ENCODE measurements at regions not wholly inside any gene's neighbourhood (a gene's known extent, or its start where the extent isn't known, plus 50 kb on each side); places are given as distances from the start of the nearest gene placed in this dataset.

DNA sequence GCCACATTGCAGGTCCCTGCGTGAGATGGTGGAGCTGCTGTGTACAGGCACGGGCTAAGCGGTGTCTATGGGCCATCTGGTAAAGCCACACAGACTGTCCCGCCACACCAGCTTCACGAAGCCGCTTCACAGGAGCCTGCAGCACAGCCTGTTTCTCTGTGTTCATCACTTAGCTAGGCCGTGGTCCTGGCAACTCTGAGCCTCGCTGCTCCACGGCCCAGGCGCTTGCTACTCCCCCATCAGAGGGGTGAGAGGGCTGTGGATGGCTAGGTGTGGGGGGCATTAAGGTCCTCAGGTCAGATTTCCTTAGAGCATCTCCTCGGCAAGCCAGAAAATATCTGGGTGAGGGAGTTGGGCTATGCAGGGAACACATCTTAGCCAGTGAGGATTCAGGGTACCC is 225.7 kb downstream of the GLI2 start:
- no peak for DNase-seq

- no peak for DNase-seq
Measured at GRCh38 chr2:120963997-120964705, 228.5 kb downstream of the GLI2 start.

GRCh38 chr2:120964819-120965218 is 229.2 kb downstream of the GLI2 start:
- DNase-seq = no peak

DNA sequence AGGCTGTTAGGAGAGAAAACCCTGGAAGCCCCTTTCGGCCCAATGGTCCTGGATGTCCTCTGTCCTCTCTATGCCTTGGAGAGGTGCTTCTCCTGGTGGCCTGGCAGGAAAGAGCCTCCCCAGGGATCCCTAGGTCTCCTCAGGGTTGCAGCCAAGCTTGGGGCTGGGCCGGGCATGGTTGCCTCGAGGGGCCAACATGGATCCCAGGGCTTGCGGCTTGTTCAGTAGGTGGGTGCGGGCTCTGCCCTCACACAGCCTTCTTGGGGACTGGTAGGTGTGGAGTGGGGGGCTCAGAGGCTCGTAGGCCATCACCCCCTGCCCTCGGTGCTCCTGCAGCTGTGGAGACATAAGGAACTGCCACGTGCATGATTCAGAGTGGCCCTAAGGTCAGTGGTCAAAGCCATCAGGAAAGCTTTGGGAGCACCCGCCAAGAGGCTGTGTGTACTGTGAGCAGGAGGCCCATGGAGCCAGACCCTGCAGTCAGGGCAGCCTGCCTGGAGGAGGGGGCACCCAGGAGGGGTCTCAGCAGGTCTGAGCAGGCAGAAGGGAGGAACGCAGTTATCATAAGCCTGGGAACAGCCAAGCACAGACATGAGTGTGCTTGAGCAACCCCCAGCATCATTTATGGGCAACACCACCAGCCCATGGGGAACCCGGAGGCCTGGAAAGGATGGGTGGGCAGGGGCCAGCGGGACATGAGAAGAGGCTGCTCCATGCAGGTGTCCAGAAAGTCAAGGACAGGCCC is 231.0 kb downstream of the GLI2 start:
- no peak for DNase-seq

DNA sequence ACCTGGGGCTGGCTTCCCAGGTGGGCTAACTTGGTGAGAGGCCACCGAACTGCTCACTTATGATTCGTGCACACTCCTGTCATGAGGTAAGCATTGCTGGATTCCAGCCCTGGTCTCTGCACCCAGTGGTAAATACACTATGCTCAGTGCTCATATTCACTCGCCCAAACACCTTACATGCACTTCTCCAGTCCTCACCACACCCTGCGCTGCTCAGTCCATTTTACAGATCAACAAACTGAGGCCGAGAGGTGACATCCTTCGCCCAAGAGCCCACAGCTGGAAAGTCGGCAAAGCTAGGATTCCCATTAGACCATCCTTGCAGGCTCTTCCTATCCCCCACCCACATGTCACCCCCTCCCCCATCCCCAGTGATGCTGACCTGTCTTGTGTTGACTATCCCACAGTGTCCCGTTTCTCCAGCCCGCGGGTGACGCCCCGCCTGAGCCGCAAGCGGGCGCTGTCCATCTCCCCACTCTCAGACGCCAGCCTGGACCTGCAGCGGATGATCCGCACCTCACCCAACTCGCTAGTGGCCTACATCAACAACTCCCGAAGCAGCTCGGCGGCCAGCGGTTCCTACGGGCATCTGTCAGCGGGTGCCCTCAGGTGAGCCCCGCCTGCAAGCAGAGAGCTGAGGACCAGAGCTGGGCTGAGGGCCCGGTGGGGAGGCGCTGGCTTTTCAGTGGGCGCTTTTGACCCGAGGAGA is 232.8 kb downstream of the GLI2 start:
- DNase-seq = no peak

DNA sequence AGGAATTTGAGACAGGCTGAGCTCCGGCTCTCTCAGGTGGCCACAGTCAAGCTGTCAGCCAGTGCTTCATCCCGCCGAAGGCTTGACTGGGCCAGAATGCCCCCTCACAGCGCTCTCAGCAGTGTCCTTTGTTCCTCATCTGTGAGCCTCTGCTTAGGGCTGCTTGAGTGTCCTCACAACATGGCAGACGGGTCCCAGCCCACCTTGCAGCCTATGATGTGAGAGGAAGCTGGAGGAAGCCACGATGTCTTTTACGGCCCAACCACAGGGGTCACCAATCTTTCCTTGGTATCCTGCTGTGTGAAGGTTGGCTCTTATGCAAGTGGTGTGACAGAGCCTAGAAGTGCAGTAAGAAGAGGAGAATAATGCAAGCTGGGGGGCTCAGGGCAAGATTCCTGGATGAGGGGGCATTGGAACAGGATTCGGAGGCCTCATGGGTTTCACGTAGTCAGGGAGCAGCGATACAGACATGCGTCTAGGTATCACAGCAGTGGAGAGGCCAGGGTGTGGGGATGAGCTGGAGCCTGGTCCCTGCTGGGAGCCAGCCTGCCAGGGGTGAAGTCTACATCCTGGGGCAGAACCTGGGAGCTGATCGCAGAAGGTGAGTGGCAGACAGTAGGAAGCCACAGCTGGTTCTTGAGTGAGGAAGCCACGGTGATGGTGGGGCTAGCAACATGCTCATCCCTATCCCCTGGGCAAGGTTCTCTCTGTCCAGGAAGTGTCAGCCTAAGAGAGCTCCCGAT is 234.1 kb downstream of the GLI2 start:
- no peak for DNase-seq

DNA sequence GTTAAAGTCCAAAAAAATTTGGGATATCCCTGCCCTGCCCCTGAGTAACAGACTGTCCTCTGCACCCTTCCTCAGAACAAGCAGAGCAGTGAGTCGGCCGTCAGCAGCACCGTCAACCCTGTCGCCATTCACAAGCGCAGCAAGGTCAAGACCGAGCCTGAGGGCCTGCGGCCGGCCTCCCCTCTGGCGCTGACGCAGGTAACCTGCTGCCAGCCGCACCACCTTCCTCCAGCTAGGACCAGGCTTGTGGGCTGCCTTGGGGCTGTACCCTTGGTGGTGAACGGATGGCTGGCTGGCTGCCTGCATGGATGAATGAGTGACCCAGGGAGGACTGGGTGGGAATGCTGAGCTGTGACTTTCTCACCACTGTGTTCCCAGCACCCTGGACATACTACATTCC is 236.2 kb downstream of the GLI2 start:
- DNase-seq = no peak

DNA sequence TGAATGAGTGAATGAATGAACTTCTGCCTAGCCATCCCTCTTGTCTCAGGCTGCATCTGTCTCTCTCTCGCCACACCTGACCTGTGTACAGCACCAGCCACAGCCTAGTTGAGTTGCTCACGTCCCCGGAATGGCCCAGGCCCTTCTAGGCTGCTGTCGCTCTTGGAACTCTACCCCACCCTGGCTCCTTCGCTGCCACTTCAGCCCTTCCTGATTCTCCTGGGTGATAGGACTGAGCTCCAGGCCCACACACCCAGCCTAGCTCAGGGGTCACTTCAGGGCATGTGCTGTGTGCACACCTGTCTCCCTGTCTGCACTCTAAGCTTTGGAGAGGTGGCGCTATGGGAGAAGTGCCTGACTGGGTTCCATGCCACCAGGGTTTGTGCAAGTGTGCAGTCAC is 236.6 kb downstream of the GLI2 start:
- no peak for DNase-seq

GRCh38 chr2:120973196-120973595 is 237.5 kb downstream of the GLI2 start:
- no peak for DNase-seq

- DNase-seq = no peak
Measured at GRCh38 chr2:120974950-120975349, 239.3 kb downstream of the GLI2 start.

GRCh38 chr2:120976501-120977307 is 241.0 kb downstream of the GLI2 start:
- no peak for DNase-seq

DNA sequence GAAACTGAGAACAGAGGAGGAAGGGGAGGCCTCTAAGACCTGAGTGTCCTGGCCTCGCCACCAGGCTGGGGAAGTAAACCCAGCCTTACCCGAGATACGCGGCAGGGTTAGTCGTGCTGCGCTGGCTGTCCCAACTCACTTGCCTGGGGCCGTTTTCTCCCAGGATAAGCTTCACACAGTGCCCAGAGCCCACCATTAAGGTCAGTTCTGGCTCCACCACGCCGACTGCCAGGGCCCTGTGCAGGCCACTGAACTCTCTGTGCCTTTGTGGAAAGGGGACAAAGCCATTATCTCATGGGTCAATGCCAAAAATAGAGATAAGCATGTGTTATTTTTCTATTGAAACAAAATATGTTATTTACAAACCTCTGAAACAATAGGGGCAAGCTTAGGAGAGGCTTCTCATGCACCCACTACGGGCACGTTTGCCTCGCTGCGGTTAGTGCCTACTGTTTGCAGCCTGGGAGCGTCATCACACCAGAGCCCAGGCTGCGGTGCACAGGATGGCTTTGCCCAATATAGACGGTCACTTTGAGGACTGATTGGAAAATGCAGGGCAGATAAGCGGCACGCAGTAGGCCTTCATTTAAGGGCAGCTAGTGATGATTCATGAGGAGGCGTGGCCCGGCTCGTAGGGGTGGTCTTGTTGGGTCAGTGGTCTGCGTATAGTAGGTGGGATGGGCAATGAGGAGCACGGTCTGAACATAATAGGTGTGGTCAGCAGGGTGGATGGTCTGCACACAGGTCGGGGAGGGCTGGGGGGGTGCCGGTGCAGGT is 242.1 kb downstream of the GLI2 start:
- no peak for DNase-seq

DNA sequence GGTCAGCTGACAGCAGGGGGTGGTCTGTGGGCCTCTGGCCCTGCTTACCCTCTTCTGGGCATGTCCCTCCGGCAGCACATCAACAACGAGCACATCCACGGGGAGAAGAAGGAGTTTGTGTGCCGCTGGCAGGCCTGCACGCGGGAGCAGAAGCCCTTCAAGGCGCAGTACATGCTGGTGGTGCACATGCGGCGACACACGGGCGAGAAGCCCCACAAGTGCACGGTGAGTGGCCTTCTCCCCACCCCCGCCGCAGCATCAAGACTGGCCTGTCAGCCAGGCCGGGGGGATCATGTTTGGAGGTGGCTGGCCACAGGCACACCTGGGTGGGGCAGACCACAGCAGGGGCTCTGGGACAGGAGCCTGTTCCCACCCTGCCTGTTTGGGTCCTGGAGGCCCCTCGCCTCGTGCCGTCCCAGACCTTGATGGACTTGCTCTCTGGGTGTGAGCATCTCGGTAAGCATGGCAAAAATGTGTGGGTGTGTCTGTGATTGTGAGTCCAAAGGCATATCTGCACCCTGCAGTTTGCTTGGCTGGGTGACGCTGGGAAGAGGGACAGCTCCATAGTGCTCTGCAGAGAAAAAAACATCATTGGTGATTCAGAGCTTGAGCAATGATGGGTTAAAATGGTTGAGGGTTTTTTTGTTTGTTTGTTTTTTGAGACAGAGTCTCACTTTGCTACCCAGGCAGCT is 242.8 kb downstream of the GLI2 start:
- no peak for DNase-seq

- DNase-seq = no peak
Measured at GRCh38 chr2:120979398-120979797, 243.7 kb downstream of the GLI2 start.

DNA sequence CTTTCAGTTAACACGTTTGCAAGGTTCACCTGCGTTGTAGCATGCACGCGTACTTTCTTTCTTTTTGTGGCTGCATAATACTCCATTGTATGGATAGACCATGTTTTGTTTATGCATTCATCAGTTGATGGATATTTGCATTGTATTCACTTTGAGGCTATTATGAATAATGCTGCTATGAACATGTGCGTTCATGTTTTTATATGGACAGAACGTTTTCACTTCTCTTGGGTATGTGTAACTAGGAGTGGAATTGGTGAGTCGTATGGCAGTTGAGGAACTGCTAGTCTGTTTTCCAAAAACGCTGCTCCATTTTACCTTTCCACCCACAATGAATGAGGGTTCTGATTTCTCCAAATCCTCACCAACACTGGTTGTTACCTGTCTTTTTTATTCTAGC is 244.3 kb downstream of the GLI2 start:
- DNase-seq = no peak

DNA sequence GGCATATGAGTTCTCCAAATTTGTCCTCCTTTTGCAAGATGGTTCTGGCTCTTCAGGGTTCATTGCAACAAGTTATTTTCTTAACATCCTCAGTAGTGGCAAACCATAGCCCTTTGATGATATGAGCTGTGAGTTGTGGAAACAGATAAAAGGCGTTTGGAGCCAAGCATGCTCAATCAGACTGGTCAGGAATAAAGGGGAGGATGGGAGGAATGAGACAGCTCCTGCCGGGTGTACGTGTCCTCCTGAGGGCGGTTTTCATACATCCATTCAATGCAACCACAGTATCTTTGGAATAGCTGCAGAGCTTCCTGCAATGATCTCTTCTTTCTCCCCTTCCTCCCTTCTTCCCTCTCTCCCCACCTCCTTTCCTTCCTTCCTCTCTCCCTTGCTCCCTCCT is 245.8 kb downstream of the GLI2 start:
- no peak for DNase-seq

- no peak for DNase-seq
Measured at GRCh38 chr2:120982598-120982997, 246.9 kb downstream of the GLI2 start.

GRCh38 chr2:120983344-120983743 is 247.7 kb downstream of the GLI2 start:
- no peak for DNase-seq

DNA sequence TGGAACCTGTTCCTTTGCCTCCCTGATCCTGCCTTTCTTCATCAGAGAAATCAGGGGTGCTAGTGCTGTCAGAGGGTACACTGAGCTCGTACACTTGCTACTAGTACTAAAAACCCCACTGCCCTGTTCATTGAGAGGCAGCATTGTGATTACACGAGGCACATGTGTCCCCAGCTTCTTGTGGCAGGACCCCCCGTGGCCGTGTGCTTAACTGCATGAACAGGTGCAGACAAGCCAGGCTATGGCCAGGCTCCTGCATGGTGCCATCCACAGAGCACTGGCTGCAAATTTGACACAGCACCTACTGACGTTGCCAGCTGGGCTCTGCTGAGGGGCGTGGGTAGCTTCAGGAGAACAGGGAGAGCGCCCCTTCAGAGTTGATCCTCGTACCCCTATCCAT is 248.4 kb downstream of the GLI2 start:
- no peak for DNase-seq

GRCh38 chr2:120984452-120985173 is 248.9 kb downstream of the GLI2 start:
- DNase-seq = no peak

Measured in activated naive CD4-positive, alpha-beta T cell treated with Interleukin-2 at 50 U/mL for 16 hours (primary cell).